CD4-positive, alpha-beta T cell treated with Interleukin-15 for 4 hours (primary cell): ENCODE measurements at regions not wholly inside any gene's neighbourhood (a gene's known extent, or its start where the extent isn't known, plus 50 kb on each side); places are given as distances from the start of the nearest gene placed in this dataset.
A peak's percentile ranks its signal among the peaks of the same experiment; 100 is the strongest.
"Not testable (repeated sequence)": the region's sequence is repeated elsewhere in the genome, so short reads cannot be mapped to it uniquely, and the experiment has no call there.

ENCODE experiments used
- DNase-seq: peaks from one replicate; pipeline ENCODE4 v3.0.0-alpha.2; 2020; ENCODE audit warnings: low spot score

DNA sequence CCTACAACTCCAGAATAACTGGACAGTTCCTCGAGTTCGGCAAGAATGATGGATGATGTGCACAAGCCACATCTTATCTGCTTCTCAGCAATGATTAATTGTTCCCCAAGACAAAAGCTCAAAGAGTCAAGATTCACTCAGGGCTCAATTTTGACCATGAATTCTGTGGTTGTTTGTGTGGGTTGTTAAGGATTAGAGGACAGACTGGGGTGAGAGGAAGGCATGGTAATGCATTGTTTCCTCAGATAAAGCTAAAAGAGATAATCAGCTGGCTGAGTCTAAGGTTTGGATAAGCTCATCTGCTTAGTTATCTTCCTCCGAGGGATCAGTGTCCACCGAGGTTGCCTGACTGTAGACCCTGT lies 161.0 kb downstream of the CPEB2 start:
- DNase-seq = no peak

DNA sequence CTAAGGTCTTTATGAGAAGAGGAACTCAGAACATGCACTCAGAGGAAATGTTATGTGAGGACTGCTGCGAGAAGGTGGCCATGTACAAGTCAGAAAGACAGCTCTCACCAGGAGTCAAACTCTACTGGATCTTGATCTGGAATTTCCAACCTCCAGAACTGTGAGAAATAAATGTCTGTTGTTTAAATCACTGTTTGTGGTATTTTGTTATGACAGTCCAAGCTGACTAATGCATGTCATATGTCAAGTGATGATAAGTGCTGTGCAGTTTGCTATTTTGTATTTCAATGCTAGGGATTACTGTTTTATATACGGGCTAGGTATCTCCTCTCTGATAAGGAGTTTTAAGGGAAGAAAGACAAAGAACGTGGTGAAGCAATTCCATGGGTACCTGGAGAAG lies 162.3 kb downstream of the CPEB2 start:
- no peak for DNase-seq

DNA sequence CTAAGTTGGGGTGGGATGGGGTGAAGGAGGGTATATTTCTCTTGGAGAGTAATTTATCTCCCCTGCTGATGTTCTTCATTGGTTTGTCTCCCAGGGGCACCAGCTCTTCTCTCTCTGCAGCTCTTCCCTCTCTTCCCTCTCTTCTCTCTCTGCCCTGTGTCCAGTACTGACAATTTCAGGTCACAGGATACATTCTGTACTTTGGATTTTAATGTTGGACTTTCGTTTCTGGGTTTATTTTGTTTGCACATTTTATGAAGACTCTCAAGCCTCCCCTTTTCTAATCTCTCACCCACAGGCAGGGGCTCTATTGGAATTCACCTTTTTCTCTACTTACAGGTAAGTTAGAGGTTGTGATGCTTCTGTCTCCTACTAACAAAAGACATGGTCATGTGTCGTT lies 165.5 kb downstream of the CPEB2 start:
- no peak for DNase-seq

DNA sequence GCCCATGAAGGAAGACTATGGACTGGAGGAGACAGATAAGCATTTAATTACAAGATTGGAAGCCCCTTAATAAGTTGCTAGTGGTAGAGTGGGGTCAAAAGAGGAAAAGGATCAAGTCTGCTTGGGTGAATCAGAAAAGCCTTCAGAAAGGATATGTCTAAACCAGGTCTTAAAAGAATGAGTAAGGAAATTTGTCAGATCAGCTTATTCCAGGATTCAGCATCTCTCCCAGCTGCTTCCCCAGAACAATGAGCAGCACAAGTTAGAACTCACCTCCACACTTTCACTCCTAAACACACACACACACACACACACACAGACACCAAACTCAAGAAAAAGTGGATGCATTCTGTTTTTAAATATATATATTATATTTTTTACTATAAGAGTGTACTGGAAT lies 166.5 kb downstream of the CPEB2 start:
- DNase-seq = no peak

DNA sequence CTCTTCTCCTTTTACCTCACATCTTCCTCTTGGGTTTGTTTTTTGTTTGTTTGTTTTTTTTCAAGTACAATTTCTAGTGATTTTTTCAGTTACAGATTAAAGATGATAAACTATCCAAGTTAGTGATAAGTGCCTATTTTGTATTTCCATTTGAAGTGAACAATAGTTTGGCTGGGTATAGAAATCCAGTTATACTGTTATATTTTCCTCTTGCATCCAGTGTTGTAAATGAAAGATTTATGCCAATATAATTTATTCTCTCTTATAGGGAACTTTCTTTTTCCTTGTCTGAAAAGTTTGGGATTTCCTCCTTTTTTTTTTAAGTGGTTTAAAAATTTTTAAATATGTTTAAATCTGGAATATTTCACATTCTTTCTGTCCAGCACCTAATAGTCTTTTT lies 169.4 kb downstream of the CPEB2 start:
- DNase-seq = no peak

DNA sequence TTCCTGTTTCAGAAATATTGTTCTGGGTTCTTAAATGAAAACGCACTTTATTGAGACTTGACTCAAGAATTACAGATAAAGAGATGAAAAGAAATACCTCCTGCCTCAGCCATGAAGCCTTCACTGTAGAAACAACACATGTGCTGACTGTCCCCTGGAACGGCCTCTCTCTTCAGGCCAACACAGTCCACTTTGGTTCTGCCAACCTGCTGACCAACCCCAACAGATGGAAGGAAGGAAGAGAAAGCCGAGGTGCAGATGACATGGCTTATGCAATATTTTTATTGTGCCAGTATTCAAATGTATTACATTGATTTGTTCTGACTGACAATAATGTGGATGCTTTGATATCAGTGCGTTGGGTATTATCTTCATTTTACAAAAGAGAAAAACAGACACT lies 171.0 kb downstream of the CPEB2 start:
- no peak for DNase-seq

DNA sequence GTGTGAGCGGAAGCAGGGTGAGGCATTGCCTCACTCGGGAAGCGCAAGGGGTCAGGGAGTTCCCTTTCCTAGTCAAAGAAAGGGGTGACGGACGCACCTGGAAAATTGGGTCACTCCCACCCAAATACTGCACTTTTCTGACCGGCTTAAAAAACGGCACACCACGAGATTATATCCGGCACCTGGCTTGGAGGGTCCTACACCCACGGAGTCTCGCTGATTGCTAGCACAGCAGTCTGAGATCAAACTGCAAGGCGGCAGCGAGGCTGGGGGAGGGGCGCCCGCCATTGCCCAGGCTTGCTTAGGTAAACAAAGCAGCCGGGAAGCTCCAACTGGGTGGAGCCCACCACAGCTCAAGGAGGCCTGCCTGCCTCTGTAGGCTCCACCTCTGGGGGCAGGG lies 171.9 kb downstream of the CPEB2 start:
- DNase-seq = not testable (repeated sequence)

DNA sequence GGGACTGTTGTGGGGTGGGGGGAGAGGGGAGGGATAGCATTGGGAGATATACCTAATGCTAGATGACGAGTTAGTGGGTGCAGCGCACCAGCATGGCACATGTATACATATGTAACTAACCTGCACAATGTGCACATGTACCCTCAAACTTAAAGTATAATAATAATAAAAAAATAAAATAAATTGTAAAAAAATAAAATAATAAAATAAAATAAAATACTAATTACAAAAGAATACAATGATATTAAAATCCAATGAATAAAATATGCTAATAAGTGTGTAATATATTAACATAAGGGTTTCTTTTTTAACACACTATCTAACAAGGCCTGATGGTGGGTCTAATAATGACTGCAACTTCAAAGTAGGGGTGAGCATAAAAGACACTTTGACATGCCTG lies 177.6 kb downstream of the CPEB2 start:
- not testable (repeated sequence) for DNase-seq

DNA sequence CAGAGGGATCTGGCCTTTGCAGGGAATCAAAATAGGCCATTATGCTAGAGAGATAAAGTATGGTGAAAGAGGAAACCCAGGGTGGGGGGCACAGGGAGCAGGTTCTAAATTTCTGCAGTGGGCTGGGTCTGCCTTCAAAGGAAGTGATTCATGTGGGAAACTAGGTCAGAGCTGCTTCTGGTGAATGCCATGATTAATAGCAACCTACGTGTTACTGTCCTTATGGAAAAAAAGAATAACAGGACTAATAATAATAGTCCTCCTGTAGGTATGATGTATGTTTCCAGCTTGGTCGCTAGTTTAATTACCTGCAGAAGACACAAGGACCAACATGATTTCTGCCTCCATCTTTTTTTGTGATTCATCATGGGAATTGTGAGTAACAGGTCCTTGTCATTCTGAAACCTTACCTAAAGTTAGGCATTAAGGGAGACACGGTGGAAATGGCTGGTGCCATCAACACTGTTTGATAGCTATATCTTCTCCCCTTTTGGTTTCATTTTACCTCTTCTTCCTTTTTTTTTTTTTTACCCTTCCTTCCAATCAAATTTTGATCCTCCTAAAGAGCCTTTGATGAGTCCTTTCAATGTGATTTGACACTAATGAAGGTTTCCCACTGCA lies 180.4 kb downstream of the CPEB2 start:
- no peak for DNase-seq

DNA sequence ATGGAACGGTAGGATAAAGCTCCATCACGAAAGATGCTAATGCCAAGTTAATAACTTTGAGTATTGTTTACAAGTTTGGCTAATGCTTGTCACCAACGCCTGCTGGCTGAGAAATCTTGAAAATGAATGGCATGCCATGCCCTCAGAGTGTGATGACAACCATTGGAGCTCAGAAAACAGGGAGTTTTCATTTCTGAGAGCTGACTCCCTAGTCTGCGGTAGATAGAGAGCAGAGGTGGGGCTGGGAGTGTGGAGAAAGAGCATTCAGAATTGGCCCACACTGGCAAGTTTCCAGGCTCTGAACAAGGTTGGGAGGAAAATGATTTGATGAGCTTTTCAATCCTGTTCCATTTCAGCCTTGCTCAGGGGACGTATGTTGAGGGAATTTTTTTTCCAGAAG lies 183.9 kb downstream of the CPEB2 start:
- no peak for DNase-seq

DNA sequence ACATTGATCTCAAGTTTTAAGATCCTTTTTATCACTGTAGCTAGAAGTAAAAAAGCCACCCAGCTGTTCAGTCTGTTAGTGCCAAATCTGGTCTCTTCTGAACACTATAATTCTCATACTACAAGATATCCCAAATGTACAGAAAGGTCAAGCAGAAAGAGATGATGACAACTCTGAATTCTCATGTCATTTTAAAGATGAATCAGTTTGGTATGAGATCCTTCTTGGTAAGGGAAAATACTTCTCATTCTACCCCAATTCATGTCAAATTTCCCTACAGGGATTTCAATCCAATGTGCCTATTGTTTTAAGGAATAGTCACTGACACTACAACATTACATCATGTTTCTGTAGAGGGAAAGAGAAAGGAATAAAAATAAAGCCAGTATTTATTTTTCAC lies 184.5 kb downstream of the CPEB2 start:
- DNase-seq = no peak

DNA sequence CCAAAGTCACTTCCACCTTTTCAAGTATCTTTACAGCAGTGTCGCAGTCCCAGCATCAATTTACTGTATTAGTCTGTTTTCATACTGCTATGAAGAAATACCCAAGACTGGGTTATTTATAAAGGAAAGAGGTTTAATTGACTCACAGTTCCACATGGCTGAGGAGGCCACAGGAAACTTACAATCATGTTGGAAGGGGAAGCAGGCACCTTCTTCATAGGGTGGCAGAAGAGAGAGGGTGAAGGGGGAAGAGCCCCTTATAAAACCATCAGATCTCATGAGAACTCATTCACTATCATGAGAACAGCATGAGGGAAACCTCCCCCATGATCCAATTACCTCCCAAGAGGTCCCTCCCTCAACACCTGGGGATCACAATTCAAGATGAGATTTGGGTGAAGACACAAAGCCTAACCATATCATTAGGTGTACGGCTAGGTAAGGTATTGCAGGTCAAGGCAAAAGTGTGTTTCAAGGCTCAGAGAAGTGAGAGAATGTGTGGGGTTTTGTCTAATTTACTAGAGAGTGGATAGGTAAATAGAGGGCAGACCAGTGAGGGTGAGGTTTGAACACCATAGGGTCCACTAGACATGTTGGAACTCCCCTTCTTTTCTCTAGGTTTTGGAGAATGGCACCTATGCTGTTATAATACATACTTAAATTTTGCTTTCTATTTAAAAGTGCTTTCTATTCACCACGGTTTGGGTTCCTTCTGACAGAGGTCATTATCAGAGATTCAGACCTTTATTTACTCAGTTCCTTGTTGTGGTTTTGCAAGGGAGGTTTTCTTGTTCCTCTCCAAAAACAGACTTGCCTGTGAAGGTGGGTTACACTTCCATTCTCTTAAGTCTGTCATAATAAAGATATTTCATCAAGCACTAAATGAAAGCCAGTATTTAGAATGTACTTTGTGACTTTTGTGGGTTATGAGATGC lies 186.6 kb downstream of the CPEB2 start:
- DNase-seq = no peak

DNA sequence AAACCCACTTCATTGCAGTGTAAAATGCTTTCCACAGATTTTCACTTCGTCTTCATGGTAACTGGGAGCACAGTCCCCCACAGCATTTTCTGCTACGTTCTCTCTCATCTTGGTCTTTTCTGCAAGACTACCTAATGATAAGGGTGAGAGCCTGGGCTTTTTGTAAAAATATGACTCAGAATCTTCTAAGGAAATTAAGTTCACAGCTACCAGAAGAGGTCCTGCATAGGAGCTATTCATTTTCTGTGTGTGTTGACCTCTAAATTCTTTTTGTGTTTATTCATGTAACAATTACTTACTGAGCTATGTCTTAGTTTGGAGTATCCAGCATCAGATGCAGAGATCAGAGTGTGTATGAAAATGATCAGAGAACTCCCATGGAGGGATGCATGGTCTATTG lies 192.2 kb downstream of the CPEB2 start:
- no peak for DNase-seq

DNA sequence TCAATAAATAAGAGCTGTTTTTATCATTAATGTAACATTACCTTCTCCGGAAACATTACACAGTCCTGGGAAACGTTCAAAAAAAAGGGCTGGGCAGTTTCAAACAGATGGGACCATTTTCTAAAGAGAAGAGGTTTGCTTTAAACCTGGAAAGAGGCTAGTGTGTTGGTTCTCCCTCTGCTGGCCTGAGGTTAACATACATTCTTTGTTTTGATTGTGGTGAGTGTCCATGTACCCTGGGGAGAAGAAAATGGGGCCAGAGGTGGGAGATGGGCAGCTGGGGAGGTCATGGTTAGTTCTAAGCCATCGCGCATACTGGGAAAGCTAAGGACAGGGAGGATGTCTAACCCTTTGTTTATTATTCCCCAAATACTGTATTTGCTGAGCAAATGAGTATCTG lies 194.7 kb downstream of the CPEB2 start:
- no peak for DNase-seq

DNA sequence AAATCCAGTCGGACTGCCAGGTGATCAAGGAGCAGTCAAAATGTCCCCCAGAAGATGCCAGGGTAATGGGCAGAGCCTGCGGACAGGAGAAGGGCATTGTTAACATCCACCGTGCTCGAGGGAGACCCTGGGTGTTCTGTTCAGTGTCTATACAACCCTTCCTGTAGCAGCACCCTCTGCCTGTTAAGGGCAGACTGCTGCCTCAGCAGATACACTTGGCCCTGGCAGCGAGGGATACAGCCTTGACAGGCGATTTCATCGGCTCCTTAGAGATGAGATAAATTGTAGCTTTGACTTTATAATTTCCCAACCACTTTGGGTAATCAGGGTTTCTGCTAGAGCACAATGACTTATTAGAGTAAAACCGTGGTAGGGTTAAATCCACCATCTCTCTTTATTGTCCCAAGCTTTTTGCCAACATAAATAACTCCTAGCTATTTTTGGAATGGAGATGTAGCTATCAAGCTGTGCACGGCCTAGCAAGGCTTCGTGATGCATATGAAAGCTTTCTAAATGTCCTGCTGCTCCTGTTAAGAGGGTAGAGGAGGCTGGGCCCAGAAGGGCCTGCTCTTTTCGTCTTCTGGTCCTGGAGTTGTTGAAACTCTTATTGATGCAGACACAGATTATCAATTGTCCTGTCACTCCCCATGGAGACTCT lies 195.9 kb downstream of the CPEB2 start:
- DNase-seq = no peak

DNA sequence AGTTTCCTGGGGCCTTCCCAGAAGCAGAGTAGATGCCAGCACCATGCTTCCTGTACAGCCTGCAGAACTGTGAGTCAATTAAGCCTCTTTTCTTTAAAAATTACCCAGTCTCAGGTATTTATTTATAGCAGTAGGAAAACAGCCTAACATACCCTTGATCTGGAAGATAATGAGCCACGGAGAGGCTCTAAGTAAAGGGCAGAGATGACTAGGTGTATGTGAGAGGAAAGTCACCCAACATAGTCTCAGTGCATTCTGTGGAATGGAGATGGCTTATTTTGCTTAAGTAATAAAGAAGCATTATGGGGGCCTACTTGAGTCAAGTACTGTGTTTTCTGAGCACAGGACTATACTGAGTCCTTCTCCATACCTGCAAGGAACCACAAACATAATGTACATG lies 199.5 kb downstream of the CPEB2 start:
- no peak for DNase-seq

DNA sequence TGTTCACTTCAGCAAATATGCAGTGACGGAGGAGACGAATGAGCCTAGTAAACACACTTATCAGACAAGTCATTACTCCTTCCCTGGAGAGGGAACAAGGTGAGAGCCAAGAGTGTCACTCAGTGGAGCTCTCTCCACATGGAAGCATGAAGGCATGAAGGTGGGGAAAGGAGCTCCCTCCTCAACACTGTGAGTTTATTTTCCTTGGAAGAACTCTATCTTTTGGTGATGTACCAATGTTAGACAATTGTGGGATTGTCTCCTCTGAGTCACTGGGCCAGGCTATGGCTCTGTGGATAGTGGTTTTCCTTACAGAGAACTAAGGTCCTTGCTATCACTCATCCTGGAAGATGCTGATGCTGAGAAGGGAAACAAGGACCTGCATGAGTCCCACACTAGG lies 200.2 kb downstream of the CPEB2 start:
- DNase-seq = no peak

DNA sequence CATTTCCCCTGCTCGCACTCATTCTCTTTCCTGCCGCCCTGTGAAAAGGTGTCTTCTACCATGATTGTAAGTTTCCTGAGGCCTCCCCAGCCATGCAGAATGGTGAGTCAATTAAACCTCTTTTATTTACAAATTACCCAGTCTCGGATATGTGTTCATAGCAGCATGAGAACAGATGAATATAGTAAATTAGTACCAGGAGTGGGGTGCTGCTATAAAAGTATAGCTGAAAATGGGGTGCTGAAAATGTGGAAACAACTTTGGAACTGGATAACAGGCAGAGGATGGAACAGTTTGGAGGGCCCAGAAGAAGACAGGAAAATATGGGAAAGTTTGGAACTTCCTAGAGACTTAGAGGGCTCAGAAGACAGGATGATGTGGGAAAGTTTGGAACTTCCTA lies 204.2 kb downstream of the CPEB2 start:
- DNase-seq = not testable (repeated sequence)

DNA sequence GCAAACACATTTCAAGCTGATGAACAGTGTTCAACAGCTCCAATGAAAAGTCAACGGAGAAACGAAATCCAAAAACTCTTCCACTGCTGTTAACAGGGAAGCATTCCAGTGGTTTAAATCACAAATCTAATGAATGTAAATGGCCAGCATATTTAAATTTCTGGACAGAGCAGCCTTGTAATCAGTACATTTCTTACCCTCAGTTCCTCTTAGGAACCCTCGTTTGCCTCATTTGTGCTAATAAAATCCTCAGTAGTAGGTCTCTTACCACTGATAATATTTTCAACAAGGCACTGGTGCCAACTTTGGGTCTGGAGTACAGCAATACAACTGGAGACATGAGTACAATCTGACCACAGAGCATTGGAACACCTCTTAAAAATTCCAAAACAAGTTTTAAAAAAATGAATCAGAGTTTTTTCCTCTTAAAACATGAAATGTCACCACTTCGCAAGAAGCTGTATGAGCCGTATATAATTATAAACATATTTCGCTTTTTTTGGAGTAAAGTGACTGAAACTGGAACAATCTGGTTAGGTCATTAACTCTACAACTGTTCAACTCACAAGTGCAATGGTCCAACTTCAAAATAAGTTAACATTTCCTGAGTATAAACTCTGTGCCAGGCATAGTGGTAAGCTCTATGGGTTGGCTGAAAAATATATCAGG lies 211.2 kb downstream of the CPEB2 start:
- DNase-seq = no peak

DNA sequence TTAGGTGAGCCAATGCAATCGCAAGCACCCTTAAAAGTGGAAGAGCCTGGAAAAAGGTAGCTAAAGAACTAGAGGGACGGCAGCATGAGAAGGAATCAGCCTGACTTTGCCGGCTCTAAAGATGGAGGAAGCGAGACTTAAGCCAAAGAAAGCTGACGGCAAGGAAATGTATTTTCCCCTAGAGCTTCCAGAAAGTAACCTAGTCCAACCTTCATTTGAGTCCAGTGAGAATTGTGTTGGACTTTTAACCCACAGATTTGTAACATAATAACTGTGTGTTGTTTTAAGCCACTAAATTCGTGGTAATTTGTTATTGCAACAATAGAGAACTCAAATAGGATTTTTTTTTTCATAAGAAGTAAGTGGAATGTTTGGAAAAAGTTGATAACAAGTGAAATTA lies 212.7 kb upstream of the C1QTNF7 start:
- DNase-seq = no peak

DNA sequence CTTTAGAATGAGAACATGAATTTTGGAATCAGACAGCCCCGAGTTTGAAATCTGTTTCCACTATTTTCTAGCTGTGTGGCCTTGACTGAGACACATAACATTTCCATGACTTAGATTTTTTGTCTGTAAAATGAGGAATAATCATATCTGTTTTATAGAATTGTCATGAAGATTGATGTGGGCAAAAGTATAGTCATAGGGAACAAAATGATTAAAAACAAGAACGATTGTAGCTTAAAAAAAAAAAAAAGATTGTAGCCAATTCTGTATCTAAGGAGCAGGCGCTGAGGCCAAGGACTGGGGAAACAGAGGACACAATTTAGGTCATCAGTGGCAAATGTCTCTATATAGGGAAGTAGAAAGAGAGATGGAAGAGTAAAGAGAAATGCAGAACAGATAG lies 201.6 kb upstream of the C1QTNF7 start:
- DNase-seq = no peak

DNA sequence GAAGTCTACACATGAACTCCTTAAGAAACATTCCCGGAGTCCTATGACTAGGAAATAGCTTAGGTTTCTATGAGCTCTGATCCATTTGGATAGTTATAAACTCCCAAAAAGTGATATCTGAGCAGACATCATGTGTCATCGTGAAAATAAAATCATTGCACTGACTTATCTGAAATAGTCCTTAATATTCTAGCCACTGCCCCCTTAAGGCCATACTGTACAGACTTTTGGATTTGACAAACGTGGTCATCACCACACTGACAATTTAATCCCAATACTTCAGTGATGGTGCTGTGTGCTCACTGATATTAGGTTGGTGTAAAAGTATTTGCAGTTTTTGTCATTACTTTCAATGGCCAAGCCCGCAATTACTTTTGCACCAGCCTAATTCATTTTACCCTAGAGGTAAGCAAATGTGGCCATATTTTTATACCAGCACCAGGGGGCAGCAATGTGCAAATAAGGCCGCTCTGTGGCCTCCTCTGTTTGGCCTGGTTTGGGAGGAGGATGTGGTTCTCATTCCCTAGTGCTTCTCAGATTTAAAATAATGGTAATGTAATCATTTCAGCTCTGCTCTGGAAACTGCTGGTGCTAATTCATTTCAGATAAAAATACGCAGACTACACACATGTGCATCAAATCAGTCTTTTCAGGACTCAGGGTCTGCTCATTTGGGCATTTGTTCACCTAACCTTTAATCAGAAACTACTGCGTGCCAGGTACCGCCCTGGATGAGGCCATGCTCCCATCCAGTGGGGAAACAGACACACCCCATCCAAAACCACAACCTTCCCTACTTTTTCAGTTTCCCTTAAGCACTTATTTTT lies 196.4 kb upstream of the C1QTNF7 start:
- DNase-seq = peak; percentile 76
